Activated CD8-positive, alpha-beta T cell treated with anti-CD3 and anti-CD28 coated beads, Interleukin-2, amount 10 ng/mL, durations not matched to agents 7 days and 5 days (primary cell): ENCODE measurements at regions not wholly inside any gene's neighbourhood (a gene's known extent, or its start where the extent isn't known, plus 50 kb on each side); places are given as distances from the start of the nearest gene placed in this dataset.
"Not testable (repeated sequence)": the region's sequence is repeated elsewhere in the genome, so short reads cannot be mapped to it uniquely, and the experiment has no call there.

Experiments used
- ATAC-seq: fragments of 150-1000 bp; cut with Tn5 transposase; one replicate; pipeline ENCODE4 v1.10.0; 2021; ENCODE audit warnings: moderate library complexity
- CTCF ChIA-PET: fragments of 350-600 bp; sonication (Branson Sonifier 250); formaldehyde crosslinking; loops from one replicate; lab custom pipeline; 2021; ENCODE audit warnings: antibody characterized with exemption; lab: Charles Lee
- POLR2A ChIA-PET: fragments of 350-600 bp; sonication (Branson Sonifier 250); formaldehyde crosslinking; loops from one replicate; lab custom pipeline; 2021; ENCODE audit warnings: antibody characterized with exemption; lab: Charles Lee
- DNase-seq: peaks from one replicate; pipeline ENCODE4 v3.0.0-alpha.2; 2020
- H3K27ac Mint-ChIP-seq: one replicate; pipeline ENCODE4 v1.8.0; 2021; ENCODE audit warnings: mild to moderate bottlenecking, mixed read lengths
- H3K27me3 Mint-ChIP-seq: one replicate; pipeline ENCODE4 v1.8.0; 2021; ENCODE audit warnings: low read depth, mixed read lengths
- H3K36me3 Mint-ChIP-seq: one replicate; pipeline ENCODE4 v1.8.0; 2021; ENCODE audit warnings: low read depth, mixed read lengths
- H3K4me1 Mint-ChIP-seq: one replicate; pipeline ENCODE4 v1.8.0; 2021; ENCODE audit warnings: low read depth, mixed read lengths
- H3K4me3 Mint-ChIP-seq: one replicate; pipeline ENCODE4 v1.8.0; 2021; ENCODE audit warnings: mild to moderate bottlenecking, mixed read lengths
- H3K9me3 Mint-ChIP-seq: one replicate; pipeline ENCODE4 v1.8.0; 2022; ENCODE audit warnings: mixed read lengths; ENCODE audit not compliant: insufficient read depth

- POLR2A ChIA-PET = no interaction called here
- Mint-ChIP-seq H3K4me3 (no peak overlapping the region), H3K36me3 (no peaks in the 10 kb centered on the region), H3K4me1 (no peaks in the 10 kb centered on the region), H3K27ac (no peak overlapping the region), H3K9me3 (peaks cover 18% of the 10 kb centered on the region), H3K27me3 (no peaks in the 10 kb centered on the region)
- DNase-seq (no peak), ATAC-seq (no peak)
- CTCF ChIA-PET = no interaction called here
Observed at GRCh38 chr13:90246687-90247345, 1100.7 kb upstream of the MIR17HG start.

- ATAC-seq (no peak), DNase-seq (no peak)
- ChIA-PET CTCF (no interaction called here), POLR2A (no interaction called here)
- Mint-ChIP-seq H3K36me3 (no peaks in the 10 kb centered on the region), H3K27ac (no peak overlapping the region), H3K9me3 (peaks cover 38% of the 10 kb centered on the region), H3K4me1 (no peaks in the 10 kb centered on the region), H3K4me3 (no peak overlapping the region), H3K27me3 (no peaks in the 10 kb centered on the region)
Observed at GRCh38 chr13:90253806-90254205, 1093.7 kb upstream of the MIR17HG start.

GRCh38 chr13:90254437-90254836, 1093.0 kb upstream of the MIR17HG start:
- Mint-ChIP-seq H3K27me3 (no peaks in the 10 kb centered on the region), H3K4me1 (no peaks in the 10 kb centered on the region), H3K4me3 (no peak overlapping the region), H3K27ac (no peak overlapping the region), H3K9me3 (peaks cover 38% of the 10 kb centered on the region), H3K36me3 (no peaks in the 10 kb centered on the region)
- CTCF ChIA-PET = no interaction called here
- POLR2A ChIA-PET = no interaction called here
- DNase-seq (no peak), ATAC-seq (no peak)

- CTCF ChIA-PET = no interaction called here
- POLR2A ChIA-PET = no interaction called here
- Mint-ChIP-seq H3K36me3 (no peaks in the 10 kb centered on the region), H3K4me1 (no peaks in the 10 kb centered on the region), H3K9me3 (peaks cover 33% of the 10 kb centered on the region), H3K27ac (no peak overlapping the region), H3K4me3 (no peak overlapping the region), H3K27me3 (no peaks in the 10 kb centered on the region)
- DNase-seq (no peak), ATAC-seq (no peak)
Observed at GRCh38 chr13:90256746-90257145, 1090.7 kb upstream of the MIR17HG start.

GRCh38 chr13:90258129-90258528, 1089.4 kb upstream of the MIR17HG start:
- H3K4me3 Mint-ChIP-seq = no peak overlapping the region
- peaks cover 25% of the 10 kb centered on the region for H3K9me3 Mint-ChIP-seq
- H3K27me3 Mint-ChIP-seq = no peaks in the 10 kb centered on the region
- POLR2A ChIA-PET = no interaction called here
- no peak overlapping the region for H3K27ac Mint-ChIP-seq
- CTCF ChIA-PET = no interaction called here
- H3K36me3 Mint-ChIP-seq = no peaks in the 10 kb centered on the region
- no peaks in the 10 kb centered on the region for H3K4me1 Mint-ChIP-seq
- ATAC-seq (no peak), DNase-seq (no peak)

- ChIA-PET CTCF (no interaction called here), POLR2A (no interaction called here)
- Mint-ChIP-seq H3K4me3 (no peak overlapping the region), H3K27ac (no peak overlapping the region), H3K27me3 (no peaks in the 10 kb centered on the region), H3K4me1 (no peaks in the 10 kb centered on the region), H3K36me3 (no peaks in the 10 kb centered on the region), H3K9me3 (no peaks in the 10 kb centered on the region)
- no peak for DNase-seq
- no peak for ATAC-seq
Observed at GRCh38 chr13:90261343-90261742, 1086.1 kb upstream of the MIR17HG start.

GRCh38 chr13:90270226-90270625, 1077.3 kb upstream of the MIR17HG start:
- ATAC-seq (no peak), DNase-seq (no peak)
- peaks cover 7% of the 10 kb centered on the region for H3K9me3 Mint-ChIP-seq
- POLR2A ChIA-PET = no interaction called here
- CTCF ChIA-PET = no interaction called here
- H3K4me3 Mint-ChIP-seq = no peak overlapping the region
- no peaks in the 10 kb centered on the region for H3K4me1 Mint-ChIP-seq
- no peak overlapping the region for H3K27ac Mint-ChIP-seq
- no peaks in the 10 kb centered on the region for H3K27me3 Mint-ChIP-seq
- H3K36me3 Mint-ChIP-seq = no peaks in the 10 kb centered on the region

GRCh38 chr13:90272356-90272755, 1075.1 kb upstream of the MIR17HG start:
- Mint-ChIP-seq H3K9me3 (peaks cover 7% of the 10 kb centered on the region), H3K27me3 (no peaks in the 10 kb centered on the region), H3K27ac (no peak overlapping the region), H3K4me1 (no peaks in the 10 kb centered on the region), H3K4me3 (no peak overlapping the region), H3K36me3 (no peaks in the 10 kb centered on the region)
- POLR2A ChIA-PET = no interaction called here
- CTCF ChIA-PET = no interaction called here
- DNase-seq = no peak
- no peak for ATAC-seq

- Mint-ChIP-seq H3K9me3 (peaks cover 8% of the 10 kb centered on the region), H3K36me3 (no peaks in the 10 kb centered on the region), H3K4me1 (no peaks in the 10 kb centered on the region), H3K4me3 (no peak overlapping the region), H3K27me3 (no peaks in the 10 kb centered on the region), H3K27ac (no peak overlapping the region)
- no peak for ATAC-seq
- ChIA-PET POLR2A (no interaction called here), CTCF (no interaction called here)
- DNase-seq = no peak
Observed at GRCh38 chr13:90276216-90276615, 1071.3 kb upstream of the MIR17HG start.

GRCh38 chr13:90278231-90278630, 1069.3 kb upstream of the MIR17HG start:
- H3K4me3 Mint-ChIP-seq, DNase-seq, H3K27me3 Mint-ChIP-seq, CTCF ChIA-PET, H3K36me3 Mint-ChIP-seq, POLR2A ChIA-PET, ATAC-seq, H3K27ac Mint-ChIP-seq, H3K9me3 Mint-ChIP-seq, H3K4me1 Mint-ChIP-seq: not testable (repeated sequence)

GRCh38 chr13:90281709-90282108, 1065.8 kb upstream of the MIR17HG start:
- Mint-ChIP-seq H3K4me3 (no peak overlapping the region), H3K9me3 (peaks cover 4% of the 10 kb centered on the region), H3K36me3 (no peaks in the 10 kb centered on the region), H3K4me1 (no peaks in the 10 kb centered on the region), H3K27me3 (no peaks in the 10 kb centered on the region), H3K27ac (no peak overlapping the region)
- DNase-seq = no peak
- ChIA-PET POLR2A (no interaction called here), CTCF (no interaction called here)
- ATAC-seq = no peak

- DNase-seq (no peak), ATAC-seq (no peak)
- Mint-ChIP-seq H3K4me3 (no peak overlapping the region), H3K4me1 (no peaks in the 10 kb centered on the region), H3K27ac (no peak overlapping the region), H3K36me3 (no peaks in the 10 kb centered on the region), H3K9me3 (peaks cover 9% of the 10 kb centered on the region), H3K27me3 (no peaks in the 10 kb centered on the region)
- CTCF ChIA-PET = no interaction called here
- POLR2A ChIA-PET = no interaction called here
Observed at GRCh38 chr13:90287521-90287920, 1060.0 kb upstream of the MIR17HG start.

- H3K27ac Mint-ChIP-seq = no peak overlapping the region
- no peak for DNase-seq
- peaks cover 14% of the 10 kb centered on the region for H3K9me3 Mint-ChIP-seq
- no peak overlapping the region for H3K4me3 Mint-ChIP-seq
- no peaks in the 10 kb centered on the region for H3K27me3 Mint-ChIP-seq
- ATAC-seq = no peak
- no peaks in the 10 kb centered on the region for H3K4me1 Mint-ChIP-seq
- ChIA-PET POLR2A (no interaction called here), CTCF (no interaction called here)
- no peaks in the 10 kb centered on the region for H3K36me3 Mint-ChIP-seq
Observed at GRCh38 chr13:90293793-90294361, 1053.6 kb upstream of the MIR17HG start.
